CD14-positive monocyte (primary cell): ENCODE measurements at regions not wholly inside any gene's neighbourhood (a gene's known extent, or its start where the extent isn't known, plus 50 kb on each side); places are given as distances from the start of the nearest gene placed in this dataset.
"Not testable (repeated sequence)": the region's sequence is repeated elsewhere in the genome, so short reads cannot be mapped to it uniquely, and the experiment has no call there.

Source experiments
- DNase-seq, 3 donors: peaks; one replicate each; pipeline ENCODE4 v3.0.0-alpha.2; 2011 to 2022
- H2AFZ ChIP-seq: 2 replicates; pipeline ENCODE4 v1.6.0; 2012; ENCODE audit warnings: mild to moderate bottlenecking, low read depth, low read length, inconsistent platforms; ENCODE audit not compliant: insufficient read depth, poor library complexity, severe bottlenecking
- H3K27ac ChIP-seq, 2 donors: 1 replicate in 1 of 2; 2 replicates in 1 of 2; pipeline ENCODE4 v1.5.1; 2012 to 2013; ENCODE audit warnings: low read length in 2 of 2, control low read depth in 1 of 2, inconsistent platforms in 1 of 2, low read depth in 1 of 2, mild to moderate bottlenecking in 1 of 2
- H3K27me3 ChIP-seq, 2 donors: one replicate each; pipeline versions ENCODE4 v1.6.0 to v1.6.1; 2011 to 2013; ENCODE audit warnings: low read length in 2 of 2; ENCODE audit not compliant: control insufficient read depth in 2 of 2, insufficient read depth in 2 of 2
- H3K36me3 ChIP-seq, 2 donors: replicated peaks in 1 of 2; 1 replicate in 1 of 2; 2 replicates in 1 of 2; pipeline versions ENCODE4 v1.5.1 to v1.6.1; 2012 to 2013; ENCODE audit warnings: low read length in 2 of 2, control low read depth in 1 of 2, inconsistent platforms in 1 of 2, mild to moderate bottlenecking in 1 of 2; ENCODE audit not compliant: insufficient read depth in 2 of 2, control insufficient read depth in 1 of 2
- H3K4me1 ChIP-seq, 2 donors: 1 replicate in 1 of 2; 2 replicates in 1 of 2; pipeline versions ENCODE4 v1.5.1 to v1.6.1; 2012 to 2013; ENCODE audit warnings: low read length in 2 of 2, control low read depth in 1 of 2, inconsistent platforms in 1 of 2, mild to moderate bottlenecking in 1 of 2, moderate library complexity in 1 of 2; ENCODE audit not compliant: insufficient read depth in 2 of 2, control insufficient read depth in 1 of 2
- H3K4me2 ChIP-seq: replicated peaks from 2 replicates; pipeline ENCODE3; 2012; ENCODE audit warnings: low read length, moderate library complexity, mild to moderate bottlenecking; ENCODE audit not compliant: poor library complexity, severe bottlenecking; ENCODE audit errors: extremely low read depth
- H3K4me3 ChIP-seq, 3 experiments: fragments of 200-600 bp in 1 of 3; sonication (generic) in 1 of 3; replicated peaks in 1 of 3; 1 replicate in 2 of 3; 2 replicates in 1 of 3; pipeline ENCODE4 v1.5.1; 2011 to 2013; ENCODE audit warnings: low read length in 3 of 3, mild to moderate bottlenecking in 3 of 3, control low read depth in 2 of 3, low read depth in 2 of 3, inconsistent platforms in 1 of 3, moderate library complexity in 1 of 3
- H3K79me2 ChIP-seq: 2 replicates; pipeline ENCODE4 v1.6.0; 2012; ENCODE audit warnings: mild to moderate bottlenecking, control low read depth, inconsistent platforms, low read length, moderate library complexity; ENCODE audit not compliant: insufficient read depth
- H3K9ac ChIP-seq: 2 replicates; pipeline ENCODE4 v1.6.0; 2017; ENCODE audit warnings: low read length, mild to moderate bottlenecking; ENCODE audit not compliant: insufficient read depth, poor library complexity, severe bottlenecking
- H3K9me3 ChIP-seq, 2 donors: replicated peaks in 1 of 2; 1 replicate in 1 of 2; 2 replicates in 1 of 2; pipeline versions ENCODE4 v1.5.1 to v1.6.1; 2012 to 2013; ENCODE audit warnings: low read length in 2 of 2, control low read depth in 1 of 2; ENCODE audit not compliant: control insufficient read depth in 1 of 2, insufficient read depth in 1 of 2
- H4K20me1 ChIP-seq: 2 replicates; pipeline ENCODE4 v1.6.0; 2012; ENCODE audit warnings: mild to moderate bottlenecking, low read length, control low read depth, moderate library complexity; ENCODE audit not compliant: insufficient read depth
- H3K27ac Mint-ChIP-seq, 7 donors: one replicate each; pipeline ENCODE4 v1.8.0; 2020; ENCODE audit warnings: mild to moderate bottlenecking in 7 of 7, mixed read lengths in 7 of 7, moderate library complexity in 6 of 7, inconsistent platforms in 2 of 7
- H3K27me3 Mint-ChIP-seq, 3 donors: one replicate each; pipeline ENCODE4 v1.8.0; 2021 to 2022; ENCODE audit warnings: low read depth in 3 of 3, mild to moderate bottlenecking in 3 of 3, mixed read lengths in 3 of 3, moderate library complexity in 3 of 3, inconsistent platforms in 1 of 3
- H3K36me3 Mint-ChIP-seq, 2 donors: one replicate each; pipeline ENCODE4 v1.8.0; 2020; ENCODE audit warnings: mixed read lengths in 2 of 2, inconsistent platforms in 1 of 2, mild to moderate bottlenecking in 1 of 2
- H3K4me1 Mint-ChIP-seq: one replicate; pipeline ENCODE4 v1.8.0; 2020; ENCODE audit warnings: mild to moderate bottlenecking, mixed read lengths
- H3K4me3 Mint-ChIP-seq, 2 donors: one replicate each; pipeline ENCODE4 v1.8.0; 2020; ENCODE audit warnings: mild to moderate bottlenecking in 2 of 2, mixed read lengths in 2 of 2, moderate library complexity in 1 of 2
- H3K9me3 Mint-ChIP-seq, 7 donors: one replicate each; pipeline ENCODE4 v1.8.0; 2020 to 2022; ENCODE audit warnings: mixed read lengths in 7 of 7, mild to moderate bottlenecking in 6 of 7, moderate library complexity in 6 of 7, inconsistent platforms in 2 of 7
- WGBS: methylation state at CpG from one replicate; pipeline ENCODE4 v1.1.5; 2013; ENCODE audit warnings: missing lambda C conversion rate; ENCODE audit not compliant: insufficient coverage; 5-methylcytosine and 5-hydroxymethylcytosine counted together
- intact Hi-C, 2 donors: fragments of 100-400 bp; cut with micrococcal nuclease; formaldehyde crosslinking; loops; one replicate each; pipeline versions ENCODE4 v1.15.0 to v1.15.1; 2023
- TF ChIP-seq, protein P1 (sequence below): fragments of 200-600 bp; IDR thresholded peaks from one replicate; pipeline ENCODE4 v1.8.0; 2022; ENCODE audit warnings: antibody characterized with exemption, mild to moderate bottlenecking

DNA sequence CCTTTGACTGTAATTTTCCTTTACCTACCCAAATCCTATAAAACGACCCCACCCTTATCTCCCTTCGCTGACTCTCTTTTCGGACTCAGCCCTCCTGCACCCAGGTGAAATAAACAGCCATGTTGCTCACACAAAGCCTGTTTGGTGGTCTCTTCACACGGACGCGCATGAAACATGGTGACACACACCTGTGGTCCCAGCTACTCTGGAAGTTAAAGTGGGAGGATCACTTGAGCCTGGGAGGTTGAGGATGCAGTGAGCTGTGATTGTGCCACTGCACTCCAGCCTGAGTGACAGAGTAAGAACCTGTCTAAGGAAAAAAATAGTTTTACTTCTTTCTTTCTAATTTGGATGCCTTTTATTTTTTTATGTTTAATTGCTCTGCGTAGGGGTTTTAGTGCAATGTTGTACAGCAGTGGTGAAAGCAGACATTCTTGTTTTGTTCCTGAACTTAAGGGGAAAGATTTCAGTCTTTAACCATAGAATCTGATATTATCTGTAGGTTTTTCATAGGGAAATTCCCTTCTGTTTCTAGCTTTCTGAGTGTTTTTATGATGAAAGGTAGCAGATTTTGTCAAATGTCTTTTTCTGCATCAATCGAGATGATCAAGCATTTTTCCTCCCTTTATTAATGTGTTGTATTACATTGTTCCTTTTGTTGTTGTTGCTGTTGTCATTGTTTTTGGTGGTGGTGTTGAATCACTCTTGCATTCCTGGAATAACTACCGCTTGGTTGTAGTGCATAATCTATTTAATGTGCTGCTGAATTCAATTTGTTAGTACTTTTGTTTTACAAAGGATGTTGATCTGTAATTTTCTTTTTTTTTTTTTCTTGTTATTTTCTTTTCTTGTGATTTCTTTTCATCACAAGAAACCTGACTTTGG, 497.4 kb downstream of the DISC1 start:
- no peak overlapping the region for H3K27ac ChIP-seq
- no peaks in the 10 kb centered on the region for H3K4me1 Mint-ChIP-seq
- intact Hi-C loops = no loop called here
- no CpG with 5 or more reads among the region's 9 CpGs for WGBS
- no peaks in the 10 kb centered on the region for H3K36me3 Mint-ChIP-seq
- no peak overlapping the region for H2AFZ ChIP-seq
- TF ChIP-seq, protein P1, sequence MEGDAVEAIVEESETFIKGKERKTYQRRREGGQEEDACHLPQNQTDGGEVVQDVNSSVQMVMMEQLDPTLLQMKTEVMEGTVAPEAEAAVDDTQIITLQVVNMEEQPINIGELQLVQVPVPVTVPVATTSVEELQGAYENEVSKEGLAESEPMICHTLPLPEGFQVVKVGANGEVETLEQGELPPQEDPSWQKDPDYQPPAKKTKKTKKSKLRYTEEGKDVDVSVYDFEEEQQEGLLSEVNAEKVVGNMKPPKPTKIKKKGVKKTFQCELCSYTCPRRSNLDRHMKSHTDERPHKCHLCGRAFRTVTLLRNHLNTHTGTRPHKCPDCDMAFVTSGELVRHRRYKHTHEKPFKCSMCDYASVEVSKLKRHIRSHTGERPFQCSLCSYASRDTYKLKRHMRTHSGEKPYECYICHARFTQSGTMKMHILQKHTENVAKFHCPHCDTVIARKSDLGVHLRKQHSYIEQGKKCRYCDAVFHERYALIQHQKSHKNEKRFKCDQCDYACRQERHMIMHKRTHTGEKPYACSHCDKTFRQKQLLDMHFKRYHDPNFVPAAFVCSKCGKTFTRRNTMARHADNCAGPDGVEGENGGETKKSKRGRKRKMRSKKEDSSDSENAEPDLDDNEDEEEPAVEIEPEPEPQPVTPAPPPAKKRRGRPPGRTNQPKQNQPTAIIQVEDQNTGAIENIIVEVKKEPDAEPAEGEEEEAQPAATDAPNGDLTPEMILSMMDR = no peak
- no peaks in the 10 kb centered on the region for H3K4me1 ChIP-seq
- H3K4me3 ChIP-seq = no peak overlapping the region
- no peak overlapping the region for H3K4me3 Mint-ChIP-seq
- peaks cover 3 to 17% (median 7%) of the 10 kb centered on the region in 3 donors for H3K27me3 Mint-ChIP-seq
- H3K9me3 ChIP-seq = no peaks in the 10 kb centered on the region
- no peaks in the 10 kb centered on the region for H3K79me2 ChIP-seq
- no peak for DNase-seq
- H3K4me2 ChIP-seq = no peak overlapping the region
- H3K36me3 ChIP-seq = no peaks in the 10 kb centered on the region
- H3K9ac ChIP-seq = no peak overlapping the region
- H3K9me3 Mint-ChIP-seq = peaks cover 0 to 10% (median 4%) of the 10 kb centered on the region in 7 donors
- no peak overlapping the region for H3K27ac Mint-ChIP-seq
- H4K20me1 ChIP-seq = no peaks in the 10 kb centered on the region
- peaks cover 0 to 2% of the 10 kb centered on the region in 2 donors for H3K27me3 ChIP-seq

DNA sequence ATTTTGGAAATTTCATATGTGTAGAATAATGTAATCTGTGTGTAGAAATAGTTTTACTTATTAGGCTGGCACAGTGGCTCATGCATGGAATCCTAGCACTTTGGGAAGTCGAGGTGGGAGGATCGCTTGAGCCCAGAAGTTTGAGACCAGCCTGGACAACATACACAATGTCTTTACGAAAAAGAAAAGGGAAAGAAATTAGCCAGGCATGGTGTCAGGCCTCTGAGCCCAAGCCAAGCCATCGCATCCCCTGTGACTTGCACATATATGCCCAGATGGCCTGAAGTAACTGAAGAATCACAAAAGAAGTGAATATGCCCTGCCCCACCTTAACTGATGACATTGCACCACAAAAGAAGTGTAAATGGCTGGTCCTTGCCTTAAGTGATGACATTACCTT, 491.3 kb downstream of the DISC1 start:
- H3K27me3 ChIP-seq, H2AFZ ChIP-seq, H3K36me3 Mint-ChIP-seq, H3K27ac ChIP-seq, H3K79me2 ChIP-seq, H4K20me1 ChIP-seq, H3K4me1 ChIP-seq, H3K4me2 ChIP-seq, intact Hi-C loops, H3K36me3 ChIP-seq, DNase-seq, H3K4me1 Mint-ChIP-seq, H3K9me3 ChIP-seq, H3K9ac ChIP-seq, H3K4me3 ChIP-seq, H3K27me3 Mint-ChIP-seq, H3K9me3 Mint-ChIP-seq, H3K27ac Mint-ChIP-seq: not testable (repeated sequence)
- peak overlapping the region in 1 of 2 donors; percentile 6 for H3K4me3 Mint-ChIP-seq
- 90% methylated on average over 3 of the region's 4 CpGs for WGBS
